Mucosa of descending colon (tissue), 3 donors: ENCODE measurements at regions not wholly inside any gene's neighbourhood (a gene's known extent, or its start where the extent isn't known, plus 50 kb on each side); places are given as distances from the start of the nearest gene placed in this dataset.
"Not testable (repeated sequence)": the region's sequence is repeated elsewhere in the genome, so short reads cannot be mapped to it uniquely, and the experiment has no call there.

Source experiments
- ATAC-seq: fragments of 200-7000 bp; cut with Tn5 transposase; one replicate; pipeline ENCODE4 v1.9.1; 2020; ENCODE audit warnings: mild to moderate bottlenecking, moderate library complexity
- DNase-seq, 3 donors: peaks; one replicate each; pipeline ENCODE4 v3.0.0-alpha.2; 2020
- H3K36me3 ChIP-seq: fragments of 200-600 bp; one replicate; pipeline ENCODE4 v1.8.0; 2021; ENCODE audit warnings: low read depth, mild to moderate bottlenecking
- H3K4me1 ChIP-seq: fragments of 200-600 bp; one replicate; pipeline ENCODE4 v1.8.0; 2021; ENCODE audit warnings: low read depth, mild to moderate bottlenecking
- H3K4me3 ChIP-seq: fragments of 200-600 bp; one replicate; pipeline ENCODE4 v1.8.0; 2021; ENCODE audit warnings: mild to moderate bottlenecking
- H3K9me3 ChIP-seq: fragments of 200-600 bp; one replicate; pipeline ENCODE4 v1.8.0; 2021; ENCODE audit warnings: mild to moderate bottlenecking
- intact Hi-C, 2 donors: fragments of 100-400 bp; cut with DNase I in 1 of 2; cut with micrococcal nuclease in 1 of 2; formaldehyde crosslinking; loops; one replicate each; pipeline versions ENCODE4 v1.11.0 to v1.11.1; 2022; cut with DNase I, micrococcal nuclease
- TF ChIP-seq, protein P1 (sequence below): fragments of 200-600 bp; IDR thresholded peaks from one replicate; pipeline ENCODE4 v1.8.0; 2022; ENCODE audit warnings: antibody characterized with exemption, mild to moderate bottlenecking
- donor health status: DM: no; HTN: no; CAD: no; lungs with moderate emphysema.
- donor health status: DM: no; HTN: no; CAD: no.
- donor health status: DM: no; HTN: yes; CAD: no.

- DNase-seq (no peak), ATAC-seq (no peak)
- Histone ChIP-seq H3K4me3 (no peak overlapping the region), H3K36me3 (no peaks in the 10 kb centered on the region), H3K9me3 (no peaks in the 10 kb centered on the region), H3K4me1 (peaks cover 9% of the 10 kb centered on the region)
- intact Hi-C loops = no loop called here
- TF ChIP-seq, protein P1, sequence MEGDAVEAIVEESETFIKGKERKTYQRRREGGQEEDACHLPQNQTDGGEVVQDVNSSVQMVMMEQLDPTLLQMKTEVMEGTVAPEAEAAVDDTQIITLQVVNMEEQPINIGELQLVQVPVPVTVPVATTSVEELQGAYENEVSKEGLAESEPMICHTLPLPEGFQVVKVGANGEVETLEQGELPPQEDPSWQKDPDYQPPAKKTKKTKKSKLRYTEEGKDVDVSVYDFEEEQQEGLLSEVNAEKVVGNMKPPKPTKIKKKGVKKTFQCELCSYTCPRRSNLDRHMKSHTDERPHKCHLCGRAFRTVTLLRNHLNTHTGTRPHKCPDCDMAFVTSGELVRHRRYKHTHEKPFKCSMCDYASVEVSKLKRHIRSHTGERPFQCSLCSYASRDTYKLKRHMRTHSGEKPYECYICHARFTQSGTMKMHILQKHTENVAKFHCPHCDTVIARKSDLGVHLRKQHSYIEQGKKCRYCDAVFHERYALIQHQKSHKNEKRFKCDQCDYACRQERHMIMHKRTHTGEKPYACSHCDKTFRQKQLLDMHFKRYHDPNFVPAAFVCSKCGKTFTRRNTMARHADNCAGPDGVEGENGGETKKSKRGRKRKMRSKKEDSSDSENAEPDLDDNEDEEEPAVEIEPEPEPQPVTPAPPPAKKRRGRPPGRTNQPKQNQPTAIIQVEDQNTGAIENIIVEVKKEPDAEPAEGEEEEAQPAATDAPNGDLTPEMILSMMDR = no peak
Measured at GRCh38 chr4:18100657-18101056, 79.1 kb upstream of the LCORL start.

GRCh38 chr4:18090447-18090846 lies 68.9 kb upstream of the LCORL start:
- H3K4me1 ChIP-seq, H3K9me3 ChIP-seq, H3K4me3 ChIP-seq, intact Hi-C loops, H3K36me3 ChIP-seq, DNase-seq, ATAC-seq: not testable (repeated sequence)

GRCh38 chr4:18082236-18082635 lies 60.7 kb upstream of the LCORL start:
- intact Hi-C loops = no loop called here
- ATAC-seq = no peak
- DNase-seq = no peak
- Histone ChIP-seq H3K36me3 (no peaks in the 10 kb centered on the region), H3K9me3 (no peaks in the 10 kb centered on the region), H3K4me3 (no peak overlapping the region), H3K4me1 (no peaks in the 10 kb centered on the region)
- TF ChIP-seq, protein P1 = no peak

- intact Hi-C loops = no loop called here
- no peaks in the 10 kb centered on the region for H3K36me3 ChIP-seq
- no peaks in the 10 kb centered on the region for H3K4me1 ChIP-seq
- TF ChIP-seq, protein P1 = no peak
- no peak overlapping the region for H3K4me3 ChIP-seq
- ATAC-seq (no peak), DNase-seq (no peak)
- H3K9me3 ChIP-seq = no peaks in the 10 kb centered on the region
Measured at GRCh38 chr4:18081708-18082107, 60.2 kb upstream of the LCORL start.

GRCh38 chr4:18077808-18078207 lies 56.3 kb upstream of the LCORL start:
- Histone ChIP-seq H3K36me3 (no peaks in the 10 kb centered on the region), H3K4me3 (no peak overlapping the region), H3K9me3 (no peaks in the 10 kb centered on the region), H3K4me1 (no peaks in the 10 kb centered on the region)
- ATAC-seq (no peak), DNase-seq (no peak)
- intact Hi-C loops = no loop called here
- TF ChIP-seq, protein P1 = no peak

DNA sequence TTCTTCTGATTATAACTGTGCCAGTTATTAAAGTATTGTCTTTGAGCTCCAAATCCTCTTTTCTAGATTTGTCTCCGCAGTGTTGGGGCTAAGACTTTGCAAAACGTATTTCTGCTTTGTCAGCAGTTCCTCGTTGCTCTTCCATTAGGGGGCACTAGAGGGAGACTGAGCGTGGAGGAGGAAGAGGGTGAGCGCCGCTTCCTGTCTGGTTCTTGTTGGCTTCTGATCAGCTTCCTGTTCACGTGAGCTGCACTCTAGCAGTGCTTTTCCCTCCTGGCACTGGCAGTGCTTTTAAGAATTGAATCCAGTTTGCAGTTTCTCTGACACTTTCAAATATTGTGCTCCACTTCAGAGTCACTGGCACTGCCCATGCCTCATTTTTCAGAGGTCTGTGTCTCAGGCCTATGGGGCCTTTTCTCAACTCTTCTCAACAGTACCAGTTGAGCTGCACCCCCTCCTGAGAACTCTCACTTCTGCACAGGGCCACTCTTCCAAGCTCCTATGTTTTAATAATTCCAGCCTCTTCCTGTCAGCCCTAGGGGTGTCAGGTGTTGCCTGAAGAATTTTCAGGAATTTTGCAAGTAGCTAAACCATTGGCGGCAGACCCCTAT lies 54.4 kb upstream of the LCORL start:
- TF ChIP-seq, protein P1 = no peak
- Histone ChIP-seq H3K36me3 (no peaks in the 10 kb centered on the region), H3K4me3 (no peak overlapping the region), H3K4me1 (no peaks in the 10 kb centered on the region), H3K9me3 (no peaks in the 10 kb centered on the region)
- DNase-seq (peak; percentile 24 to 51 (median 40)), ATAC-seq (peak; percentile 81)
- intact Hi-C loops = no loop called here
